Heart left ventricle (tissue), 16 donors: ENCODE measurements at regions not wholly inside any gene's neighbourhood (a gene's known extent, or its start where the extent isn't known, plus 50 kb on each side); places are given as distances from the start of the nearest gene placed in this dataset.

ENCODE experiments used
- ATAC-seq, 4 donors: fragments of 200-7000 bp; cut with Tn5 transposase; one replicate each; pipeline ENCODE4 v1.9.1; 2020 to 2022; ENCODE audit warnings: moderate library complexity in 4 of 4, mild to moderate bottlenecking in 3 of 4, moderate number of reproducible peaks in 1 of 4
- DNase-seq, 5 donors: peaks; one replicate each; pipeline ENCODE4 v3.0.0-alpha.2; 2020
- H3K27ac ChIP-seq, 12 donors: fragments of 200-600 bp; sonication (generic) in 4 of 12; one replicate each; pipeline versions ENCODE4 v1.5.0 to v1.8.0; 2016 to 2022; ENCODE audit warnings: mild to moderate bottlenecking in 2 of 12
- H3K27me3 ChIP-seq, 9 donors: fragments of 200-600 bp; sonication (generic) in 2 of 9; one replicate each; pipeline versions ENCODE4 v1.5.1 to v1.8.0; 2016 to 2022; ENCODE audit warnings: mild to moderate bottlenecking in 3 of 9
- H3K36me3 ChIP-seq, 9 donors: fragments of 200-600 bp; sonication (generic) in 2 of 9; one replicate each; pipeline versions ENCODE4 v1.5.0 to v1.8.0; 2018 to 2022; ENCODE audit warnings: mild to moderate bottlenecking in 2 of 9
- H3K4me1 ChIP-seq, 12 donors: fragments of 200-600 bp; sonication (generic) in 4 of 12; one replicate each; pipeline versions ENCODE4 v1.5.0 to v1.8.0; 2016 to 2022; ENCODE audit warnings: mild to moderate bottlenecking in 3 of 12
- H3K4me3 ChIP-seq, 12 donors: fragments of 200-600 bp; sonication (generic) in 4 of 12; one replicate each; pipeline versions ENCODE4 v1.5.0 to v1.8.0; 2017 to 2022; ENCODE audit warnings: mild to moderate bottlenecking in 9 of 12, moderate library complexity in 4 of 12
- H3K9me3 ChIP-seq, 12 donors: fragments of 200-600 bp; sonication (generic) in 4 of 12; one replicate each; pipeline versions ENCODE4 v1.5.0 to v1.8.0; 2016 to 2022; ENCODE audit warnings: mild to moderate bottlenecking in 1 of 12
- POLR2A ChIP-seq, 2 donors: fragments of 450-650 bp; IDR thresholded peaks; one replicate each; pipeline ENCODE4 v1.6.1; 2017; ENCODE audit warnings: antibody characterized with exemption in 2 of 2, mild to moderate bottlenecking in 2 of 2, moderate library complexity in 2 of 2
- WGBS, 4 donors: extraction: QIAGEN DNeasy Blood & Tissue Kit in 2 of 4; methylation state at CpG; one replicate each; pipeline versions ENCODE4 v1.1.5 to v1.1.7; 2013 to 2018; 5-methylcytosine and 5-hydroxymethylcytosine counted together
- intact Hi-C, 10 donors: fragments of 100-400 bp; cut with DNase I; formaldehyde crosslinking; loops; one replicate each; pipeline versions ENCODE4 v1.11.1 to v1.14.2; 2022
- TF ChIP-seq, protein P1 (sequence below), 12 donors: fragments of 200-600 bp; sonication (generic) in 4 of 12; IDR thresholded peaks; one replicate each; pipeline versions ENCODE4 v1.5.0 to v1.8.0; 2018 to 2022; ENCODE audit warnings: antibody characterized with exemption in 12 of 12, mild to moderate bottlenecking in 5 of 12
- donor health status: ischemic (EF 13 %, LVEDD 7.1; RV severe dilation, severe dysfunction).
- donor health status: healthy with polysubstance abuse.
- donor health status: DM: no; HTN: yes; CAD: no.
- donor health status: DM: no; HTN: no; CAD: no.
- donor health status: ischemic (EF 25% LVEDD 6.9; RV normal size, moderate dysfunction).
- donor health status: ischemic (EF 25% LVEDD 5.7; RV mildly dilated, moderate dysfunction).
- donor health status: healthy.
- donor health status: DM: yes; HTN: yes; CAD: no.
- donor health status: ischemic (EF 35%, LVEDD 5.7; RV mildly dilated, moderate dysfunction).
- donor health status: nonischemic (EF 11% LVEDD 7.7; RV severe dilation, severe dysfunction).
- donor health status: DM: yes; HTN: yes; CAD: no.
- donor health status: PGD.
- donor health status: ischemic (EF 29% LVEDD 5.4; RV normal size, mild dysfunction).
- donor health status: nonischemic (EF 23%, LVEDD 6.1; RV moderate dilation, normal function).

DNA sequence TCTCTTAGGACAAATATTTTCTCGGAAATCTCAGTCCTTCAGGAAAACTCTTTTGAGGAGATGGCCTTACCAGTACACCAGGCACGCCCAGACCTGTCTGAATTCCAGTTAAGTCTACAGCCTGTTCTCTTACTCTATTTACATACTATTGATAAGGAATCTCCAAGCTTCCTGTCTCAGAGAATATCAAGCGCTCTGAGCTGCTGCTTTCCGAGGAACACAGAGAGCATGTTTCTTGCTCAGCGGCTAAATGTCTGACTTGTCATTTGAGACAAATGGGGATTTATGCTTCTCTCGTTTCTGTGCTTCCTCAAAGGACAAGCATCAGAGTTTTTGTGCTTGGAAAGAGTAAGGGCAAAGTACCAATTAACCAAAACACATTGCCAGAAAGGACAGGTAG lies 112.4 kb upstream of the CCDC54 start:
- Histone ChIP-seq H3K4me3 (peak overlapping the region in 1 of 12 donors; percentile 8), H3K27me3 (no peaks in the 10 kb centered on the region), H3K4me1 (peaks cover 0 to 22% (median 1%) of the 10 kb centered on the region in 12 donors), H3K36me3 (no peaks in the 10 kb centered on the region), H3K9me3 (no peaks in the 10 kb centered on the region), H3K27ac (peak overlapping the region in 5 of 12 donors; percentile 6 to 63 (median 17))
- intact Hi-C loops, result loop anchor here in 1 of 10 donors (10.0 kb wide), 1 partner anchor 260 kb away; the partner anchor contains the start of gene BBX
- ATAC-seq (peak in 1 of 4 donors; percentile 18), DNase-seq (no peak)
- WGBS, 4 donors, result 47 to 59% (median 54%) methylated on average over 6 of the region's 6 CpGs
- TF ChIP-seq POLR2A (IDR thresholded peaks at IDR 0.05), result no peak

DNA sequence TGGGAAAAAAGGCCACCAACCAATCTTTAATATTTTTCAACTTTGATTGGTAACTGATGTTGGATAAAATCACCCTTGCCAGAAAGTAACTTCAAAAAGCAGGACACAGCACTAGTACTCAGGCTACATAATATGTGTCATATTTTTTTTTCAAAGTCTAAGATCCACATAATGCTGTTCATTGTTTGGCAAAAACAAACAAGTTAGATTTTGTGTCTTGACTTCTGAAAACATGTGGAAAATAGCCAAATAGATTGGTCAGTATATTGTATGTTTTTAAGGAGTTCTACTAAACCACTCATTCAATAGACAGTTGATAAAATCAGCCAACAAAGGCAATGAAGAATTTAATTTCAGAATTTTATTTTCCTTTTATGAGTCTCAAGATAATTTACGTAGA lies 111.7 kb upstream of the CCDC54 start:
- Histone ChIP-seq H3K27me3 (no peaks in the 10 kb centered on the region), H3K9me3 (no peaks in the 10 kb centered on the region), H3K4me1 (peaks cover 0 to 22% (median 1%) of the 10 kb centered on the region in 12 donors), H3K36me3 (no peaks in the 10 kb centered on the region), H3K27ac (peak overlapping the region in 3 of 12 donors; percentile 6 to 63 (median 10)), H3K4me3 (no peak overlapping the region)
- WGBS, 4 donors, result 44 to 98% (median 92%) methylated on average over 1 of the region's 1 CpG
- intact Hi-C loops, result loop anchor here in 1 of 10 donors (10.0 kb wide), 1 partner anchor 259 kb away; the partner anchor contains the start of gene BBX
- DNase-seq, result no peak
- no peak for ATAC-seq
- no peak for TF ChIP-seq POLR2A (IDR thresholded peaks at IDR 0.05)
- TF ChIP-seq, protein P1, sequence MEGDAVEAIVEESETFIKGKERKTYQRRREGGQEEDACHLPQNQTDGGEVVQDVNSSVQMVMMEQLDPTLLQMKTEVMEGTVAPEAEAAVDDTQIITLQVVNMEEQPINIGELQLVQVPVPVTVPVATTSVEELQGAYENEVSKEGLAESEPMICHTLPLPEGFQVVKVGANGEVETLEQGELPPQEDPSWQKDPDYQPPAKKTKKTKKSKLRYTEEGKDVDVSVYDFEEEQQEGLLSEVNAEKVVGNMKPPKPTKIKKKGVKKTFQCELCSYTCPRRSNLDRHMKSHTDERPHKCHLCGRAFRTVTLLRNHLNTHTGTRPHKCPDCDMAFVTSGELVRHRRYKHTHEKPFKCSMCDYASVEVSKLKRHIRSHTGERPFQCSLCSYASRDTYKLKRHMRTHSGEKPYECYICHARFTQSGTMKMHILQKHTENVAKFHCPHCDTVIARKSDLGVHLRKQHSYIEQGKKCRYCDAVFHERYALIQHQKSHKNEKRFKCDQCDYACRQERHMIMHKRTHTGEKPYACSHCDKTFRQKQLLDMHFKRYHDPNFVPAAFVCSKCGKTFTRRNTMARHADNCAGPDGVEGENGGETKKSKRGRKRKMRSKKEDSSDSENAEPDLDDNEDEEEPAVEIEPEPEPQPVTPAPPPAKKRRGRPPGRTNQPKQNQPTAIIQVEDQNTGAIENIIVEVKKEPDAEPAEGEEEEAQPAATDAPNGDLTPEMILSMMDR (IDR thresholded peaks at IDR 0.05), result no peak

DNA sequence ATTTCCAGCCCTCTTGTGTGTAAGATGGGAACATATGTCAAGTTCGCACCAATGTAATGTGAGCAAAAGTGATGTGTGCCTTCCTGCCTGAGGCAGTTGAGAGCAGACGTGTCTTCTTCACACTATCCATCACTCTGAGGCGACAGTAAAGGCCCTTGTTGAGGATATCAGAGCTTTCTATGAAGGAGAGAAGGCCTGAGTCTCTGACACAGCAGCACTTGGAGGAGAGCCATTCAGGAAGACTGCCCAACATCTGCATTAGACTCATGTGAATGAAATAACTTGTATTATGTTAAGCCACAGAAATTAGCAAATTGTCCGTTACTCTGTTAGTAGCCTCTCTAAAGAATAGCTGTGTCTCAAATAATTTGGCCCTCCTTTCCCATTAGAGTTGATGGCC lies 108.8 kb upstream of the CCDC54 start:
- Histone ChIP-seq H3K27me3 (no peaks in the 10 kb centered on the region), H3K4me3 (no peak overlapping the region), H3K27ac (no peak overlapping the region), H3K9me3 (no peaks in the 10 kb centered on the region), H3K4me1 (peaks cover 0 to 17% (median 0%) of the 10 kb centered on the region in 12 donors), H3K36me3 (no peaks in the 10 kb centered on the region)
- ATAC-seq (no peak), DNase-seq (no peak)
- intact Hi-C loops, result loop anchor here in 1 of 10 donors (10.0 kb wide), 1 partner anchor 256 kb away; the partner anchor contains the start of gene BBX
- TF ChIP-seq POLR2A (IDR thresholded peaks at IDR 0.05), result no peak
- TF ChIP-seq, protein P1 (IDR thresholded peaks at IDR 0.05), result no peak
- whole genome bisulfite sequencing, 4 donors, result 85 to 90% (median 89%) methylated on average over 4 of the region's 4 CpGs

DNA sequence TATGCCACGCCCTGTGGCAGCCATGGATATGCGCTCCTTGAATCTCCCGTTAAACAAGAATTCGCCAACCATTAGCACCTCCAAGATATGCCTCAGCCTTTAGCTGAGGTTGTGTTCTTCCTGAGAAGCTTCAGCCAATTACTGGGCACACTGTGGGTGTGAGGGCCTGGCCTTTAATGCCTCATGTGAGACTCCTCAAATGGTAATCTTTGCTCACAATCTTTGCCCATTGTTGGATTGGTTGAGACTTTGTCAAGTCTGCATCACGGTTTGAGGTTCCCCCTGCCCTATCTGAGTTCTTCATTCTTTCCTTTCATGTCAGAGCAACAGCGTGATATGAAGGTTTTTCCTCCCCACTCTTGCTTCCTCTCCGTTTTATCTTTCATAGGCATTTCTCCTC lies 108.1 kb upstream of the CCDC54 start:
- 84 to 89% (median 86%) methylated on average over 7 of the region's 7 CpGs for WGBS, 4 donors
- Histone ChIP-seq H3K9me3 (no peaks in the 10 kb centered on the region), H3K27me3 (no peaks in the 10 kb centered on the region), H3K4me1 (peaks cover 0 to 13% (median 0%) of the 10 kb centered on the region in 12 donors), H3K36me3 (no peaks in the 10 kb centered on the region), H3K27ac (no peak overlapping the region), H3K4me3 (no peak overlapping the region)
- ATAC-seq, result no peak
- intact Hi-C loops, result loop anchor here in 1 of 10 donors (10.0 kb wide), 1 partner anchor 256 kb away; the partner anchor contains the start of gene BBX
- no peak for DNase-seq
- no peak for TF ChIP-seq POLR2A (IDR thresholded peaks at IDR 0.05)
- TF ChIP-seq, protein P1 (IDR thresholded peaks at IDR 0.05), result no peak
